ENCODE measurements at regions not wholly inside any gene's neighbourhood (a gene's known extent, or its start where the extent isn't known, plus 50 kb on each side); places are given as distances from the start of the nearest gene placed in this dataset.

DNA sequence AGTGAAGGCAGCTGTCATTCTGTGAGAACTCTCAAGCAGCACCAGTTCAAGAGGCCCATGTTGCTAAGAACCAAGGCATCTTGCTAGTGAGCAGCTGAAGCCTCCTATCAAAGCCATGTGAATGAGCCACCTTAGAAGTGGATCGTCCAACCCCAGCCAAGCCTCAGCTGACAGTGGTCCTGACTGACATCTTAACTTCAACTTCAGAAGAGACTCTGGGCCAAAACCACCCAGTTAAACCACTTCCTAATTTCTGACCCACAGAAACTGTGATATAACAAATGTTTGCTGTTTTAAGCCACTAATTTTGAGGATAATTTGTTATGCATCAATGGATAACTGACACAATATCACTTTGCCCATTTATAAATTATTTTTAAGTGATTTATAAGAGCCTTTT lies 256.0 kb downstream of the RPAP3 start:
- TF ChIP-seq, protein P1, sequence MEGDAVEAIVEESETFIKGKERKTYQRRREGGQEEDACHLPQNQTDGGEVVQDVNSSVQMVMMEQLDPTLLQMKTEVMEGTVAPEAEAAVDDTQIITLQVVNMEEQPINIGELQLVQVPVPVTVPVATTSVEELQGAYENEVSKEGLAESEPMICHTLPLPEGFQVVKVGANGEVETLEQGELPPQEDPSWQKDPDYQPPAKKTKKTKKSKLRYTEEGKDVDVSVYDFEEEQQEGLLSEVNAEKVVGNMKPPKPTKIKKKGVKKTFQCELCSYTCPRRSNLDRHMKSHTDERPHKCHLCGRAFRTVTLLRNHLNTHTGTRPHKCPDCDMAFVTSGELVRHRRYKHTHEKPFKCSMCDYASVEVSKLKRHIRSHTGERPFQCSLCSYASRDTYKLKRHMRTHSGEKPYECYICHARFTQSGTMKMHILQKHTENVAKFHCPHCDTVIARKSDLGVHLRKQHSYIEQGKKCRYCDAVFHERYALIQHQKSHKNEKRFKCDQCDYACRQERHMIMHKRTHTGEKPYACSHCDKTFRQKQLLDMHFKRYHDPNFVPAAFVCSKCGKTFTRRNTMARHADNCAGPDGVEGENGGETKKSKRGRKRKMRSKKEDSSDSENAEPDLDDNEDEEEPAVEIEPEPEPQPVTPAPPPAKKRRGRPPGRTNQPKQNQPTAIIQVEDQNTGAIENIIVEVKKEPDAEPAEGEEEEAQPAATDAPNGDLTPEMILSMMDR (IDR thresholded peaks at IDR 0.05): no peak
- no peak for TF ChIP-seq POLR2A (IDR thresholded peaks at IDR 0.05)
